ENCODE measurements at regions not wholly inside any gene's neighbourhood (a gene's known extent, or its start where the extent isn't known, plus 50 kb on each side); places are given as distances from the start of the nearest gene placed in this dataset.

DNA sequence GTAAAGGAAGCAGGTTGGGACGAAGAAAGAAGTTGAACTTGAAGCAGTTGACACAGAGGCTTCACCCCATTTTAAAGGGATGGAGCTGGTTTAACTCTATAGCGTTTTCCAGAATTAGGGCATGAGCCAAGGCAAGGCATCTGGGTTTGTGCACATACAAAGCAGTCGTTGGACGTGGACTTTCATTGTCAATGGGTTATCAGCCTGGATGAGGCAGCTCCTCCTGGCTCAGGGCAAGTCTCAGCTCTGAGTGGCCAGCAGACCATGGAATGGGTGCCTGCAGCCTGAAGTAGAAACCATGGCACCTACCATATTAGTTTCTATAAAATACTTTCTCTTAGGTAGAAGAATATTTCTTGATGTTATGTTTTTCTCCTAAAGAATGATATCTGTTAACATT lies 163.8 kb upstream of the KCNK2 start:
- TF ChIP-seq, protein P1, sequence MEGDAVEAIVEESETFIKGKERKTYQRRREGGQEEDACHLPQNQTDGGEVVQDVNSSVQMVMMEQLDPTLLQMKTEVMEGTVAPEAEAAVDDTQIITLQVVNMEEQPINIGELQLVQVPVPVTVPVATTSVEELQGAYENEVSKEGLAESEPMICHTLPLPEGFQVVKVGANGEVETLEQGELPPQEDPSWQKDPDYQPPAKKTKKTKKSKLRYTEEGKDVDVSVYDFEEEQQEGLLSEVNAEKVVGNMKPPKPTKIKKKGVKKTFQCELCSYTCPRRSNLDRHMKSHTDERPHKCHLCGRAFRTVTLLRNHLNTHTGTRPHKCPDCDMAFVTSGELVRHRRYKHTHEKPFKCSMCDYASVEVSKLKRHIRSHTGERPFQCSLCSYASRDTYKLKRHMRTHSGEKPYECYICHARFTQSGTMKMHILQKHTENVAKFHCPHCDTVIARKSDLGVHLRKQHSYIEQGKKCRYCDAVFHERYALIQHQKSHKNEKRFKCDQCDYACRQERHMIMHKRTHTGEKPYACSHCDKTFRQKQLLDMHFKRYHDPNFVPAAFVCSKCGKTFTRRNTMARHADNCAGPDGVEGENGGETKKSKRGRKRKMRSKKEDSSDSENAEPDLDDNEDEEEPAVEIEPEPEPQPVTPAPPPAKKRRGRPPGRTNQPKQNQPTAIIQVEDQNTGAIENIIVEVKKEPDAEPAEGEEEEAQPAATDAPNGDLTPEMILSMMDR (IDR thresholded peaks at IDR 0.05; ENCODE audit: extremely low read depth, insufficient read depth, missing control alignments) = no peak
- in situ Hi-C loops (cut with MboI; ENCODE audit: low pct_unique_long_range_greater_than_20kb, low sequenced_read_pairs, unreplicated experiment) = no loop called here
- DNase-seq (ENCODE audit: low spot score) = no peak

DNA sequence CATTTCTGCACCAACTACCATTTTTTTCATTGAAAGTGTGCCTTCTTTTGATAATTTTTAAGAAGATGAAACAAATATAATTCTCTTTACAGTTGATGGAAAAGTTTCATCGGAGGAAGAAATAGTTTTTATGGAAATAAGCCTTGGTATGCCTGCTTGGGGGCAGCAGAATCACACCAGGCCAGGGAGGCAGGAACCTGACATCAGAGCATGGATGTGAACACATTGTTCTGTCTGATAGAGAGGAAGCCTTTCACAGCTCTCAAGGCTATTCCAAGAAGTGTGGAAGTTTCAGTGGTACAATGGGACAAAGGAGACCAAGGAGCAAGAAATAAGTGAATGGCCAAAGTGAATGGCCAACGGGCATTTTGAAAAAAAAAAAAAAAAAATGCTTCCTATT lies 162.2 kb upstream of the KCNK2 start:
- in situ Hi-C loops (cut with MboI; ENCODE audit: low pct_unique_long_range_greater_than_20kb, low sequenced_read_pairs, unreplicated experiment) = no loop called here
- TF ChIP-seq, protein P1 (IDR thresholded peaks at IDR 0.05; ENCODE audit: extremely low read depth, insufficient read depth, missing control alignments) = no peak
- DNase-seq (ENCODE audit: low spot score) = no peak

GRCh38 chr1:214923278-214923915 lies 159.1 kb upstream of the KCNK2 start:
- TF ChIP-seq, protein P1 (IDR thresholded peaks at IDR 0.05; ENCODE audit: extremely low read depth, insufficient read depth, missing control alignments) = no peak
- in situ Hi-C loops (cut with MboI; ENCODE audit: low pct_unique_long_range_greater_than_20kb, low sequenced_read_pairs, unreplicated experiment) = no loop called here
- no peak for DNase-seq (ENCODE audit: low spot score)

DNA sequence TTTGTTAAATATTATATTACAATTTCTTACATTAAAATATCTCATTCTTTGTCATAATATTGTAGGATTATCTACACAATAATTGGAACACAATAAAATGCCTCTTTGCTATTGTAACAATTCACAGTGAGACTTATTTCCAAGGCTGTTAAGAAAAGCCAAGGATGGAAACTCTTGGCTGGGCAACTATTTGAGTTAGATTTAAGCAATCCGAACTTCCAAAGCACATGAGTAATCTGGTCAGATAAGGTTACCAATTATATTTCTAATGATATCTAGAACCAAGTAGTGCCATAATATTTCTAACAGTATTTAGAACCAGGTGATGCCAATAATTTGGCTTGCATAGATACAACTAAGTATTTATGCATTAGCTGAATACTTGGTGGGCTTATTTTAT lies 154.7 kb upstream of the KCNK2 start:
- in situ Hi-C loops (cut with MboI; ENCODE audit: low pct_unique_long_range_greater_than_20kb, low sequenced_read_pairs, unreplicated experiment) = no loop called here
- DNase-seq (ENCODE audit: low spot score) = no peak
- TF ChIP-seq, protein P1 (IDR thresholded peaks at IDR 0.05; ENCODE audit: extremely low read depth, insufficient read depth, missing control alignments) = no peak

GRCh38 chr1:214928574-214928973 lies 154.0 kb upstream of the KCNK2 start:
- in situ Hi-C loops (cut with MboI; ENCODE audit: low pct_unique_long_range_greater_than_20kb, low sequenced_read_pairs, unreplicated experiment) = no loop called here
- DNase-seq (ENCODE audit: low spot score) = no peak
- TF ChIP-seq, protein P1 (IDR thresholded peaks at IDR 0.05; ENCODE audit: extremely low read depth, insufficient read depth, missing control alignments) = no peak

DNA sequence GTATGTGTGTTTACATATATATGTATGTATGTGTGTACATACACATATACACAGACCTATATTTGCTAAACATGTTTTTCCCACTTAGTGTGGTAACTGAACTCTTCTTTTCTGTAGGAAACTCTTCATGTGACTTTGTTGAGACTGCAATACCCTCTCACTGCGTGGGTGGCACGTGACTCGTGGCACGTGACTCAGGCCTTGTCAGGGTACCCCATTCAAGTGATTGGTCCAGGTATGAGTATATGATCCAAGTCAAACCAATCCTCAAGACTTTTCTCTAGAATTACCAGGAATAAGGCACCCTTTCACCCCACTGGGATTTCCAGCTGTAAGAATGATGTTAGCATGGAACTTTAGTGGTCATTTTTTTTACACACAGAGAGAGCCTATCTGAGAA lies 149.2 kb upstream of the KCNK2 start:
- in situ Hi-C loops (cut with MboI; ENCODE audit: low pct_unique_long_range_greater_than_20kb, low sequenced_read_pairs, unreplicated experiment) = no loop called here
- TF ChIP-seq, protein P1 (IDR thresholded peaks at IDR 0.05; ENCODE audit: extremely low read depth, insufficient read depth, missing control alignments) = no peak
- no peak for DNase-seq (ENCODE audit: low spot score)
